ENCODE measurements at regions not wholly inside any gene's neighbourhood (a gene's known extent, or its start where the extent isn't known, plus 50 kb on each side); places are given as distances from the start of the nearest gene placed in this dataset.

DNA sequence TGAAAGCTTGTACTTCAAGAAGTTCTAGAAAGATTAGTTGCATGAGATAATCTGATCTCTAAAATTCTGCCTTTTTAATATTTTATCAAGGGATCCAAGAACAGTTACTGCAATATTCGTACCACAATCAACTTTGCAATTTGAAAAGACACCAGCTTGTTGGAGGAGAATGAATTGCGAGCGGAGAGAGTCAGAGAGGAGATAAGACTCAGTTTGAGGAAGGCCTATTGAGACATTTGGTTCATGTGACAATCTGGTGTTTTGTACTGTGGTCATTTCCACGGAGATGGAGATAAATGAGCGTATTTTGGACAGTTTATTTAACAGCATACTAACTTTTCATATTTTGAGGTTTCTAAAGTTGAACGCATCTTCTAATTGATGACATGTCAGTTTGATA is 1276.0 kb downstream of the EFNB2 start:
- no peak for DNase-seq

GRCh38 chr13:105255472-105255871 is 1280.0 kb downstream of the EFNB2 start:
- no peak for DNase-seq

DNA sequence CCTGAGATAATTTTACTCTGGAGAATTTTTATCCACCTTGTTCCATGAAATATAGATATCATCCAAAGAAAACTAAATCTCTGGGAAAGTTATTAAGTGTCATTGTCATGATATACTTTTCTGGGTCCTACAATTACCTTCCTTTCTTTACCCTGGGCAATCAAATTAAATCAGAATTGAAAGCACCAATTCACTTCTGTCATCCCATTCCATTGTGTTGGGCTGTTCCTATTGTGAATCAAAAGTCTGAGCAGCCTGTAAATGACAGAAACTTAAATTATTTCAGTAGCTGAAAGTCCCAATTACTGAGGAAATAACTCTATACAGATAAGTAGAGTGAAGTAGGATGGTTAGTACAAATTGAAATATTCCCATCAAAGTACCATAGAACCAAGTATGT is 1284.2 kb downstream of the EFNB2 start:
- DNase-seq = no peak

- DNase-seq = no peak
These were observed 1287.6 kb downstream of the EFNB2 start for GRCh38 chr13:105247830-105248229.

- DNase-seq = no peak
These were observed 1295.1 kb downstream of the EFNB2 start for GRCh38 chr13:105240371-105240770.

DNA sequence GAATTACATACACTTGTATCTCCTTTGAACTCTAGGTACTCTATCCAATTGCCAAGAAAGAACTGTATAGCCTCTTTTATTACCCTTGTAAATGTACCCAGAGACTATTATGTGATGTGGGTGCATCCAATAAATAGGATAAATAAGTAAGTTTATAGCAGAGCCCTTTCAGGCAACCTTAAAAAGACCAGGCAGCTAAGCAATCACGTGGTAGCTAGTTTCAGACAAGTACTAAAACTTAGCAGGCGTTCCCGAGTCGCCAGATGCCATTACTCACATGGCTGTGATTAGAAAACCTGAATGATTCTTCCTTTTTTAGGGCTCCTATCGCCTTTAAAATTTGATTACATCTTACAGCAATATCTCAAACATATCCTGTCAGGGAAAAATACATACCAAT is 1303.0 kb downstream of the EFNB2 start:
- DNase-seq = no peak

DNA sequence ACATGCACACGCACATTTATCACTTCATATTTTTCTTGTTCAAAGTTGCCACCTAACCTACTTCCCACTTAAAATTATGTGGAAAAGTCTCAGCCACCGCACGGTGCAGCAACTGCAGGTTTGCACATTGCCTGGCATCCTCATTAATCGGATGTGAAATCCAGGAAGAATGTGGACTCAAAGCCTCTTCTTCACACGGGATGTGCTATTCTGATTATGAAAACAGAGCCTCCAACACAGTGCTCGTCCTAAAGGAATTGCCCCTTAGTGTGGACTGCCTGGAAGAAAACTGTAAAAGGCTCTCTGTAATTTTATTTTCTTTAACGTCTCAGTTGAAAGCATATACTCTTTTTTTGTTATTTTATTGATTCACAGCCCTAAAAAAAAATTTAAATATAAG is 1303.5 kb downstream of the EFNB2 start:
- no peak for DNase-seq

DNA sequence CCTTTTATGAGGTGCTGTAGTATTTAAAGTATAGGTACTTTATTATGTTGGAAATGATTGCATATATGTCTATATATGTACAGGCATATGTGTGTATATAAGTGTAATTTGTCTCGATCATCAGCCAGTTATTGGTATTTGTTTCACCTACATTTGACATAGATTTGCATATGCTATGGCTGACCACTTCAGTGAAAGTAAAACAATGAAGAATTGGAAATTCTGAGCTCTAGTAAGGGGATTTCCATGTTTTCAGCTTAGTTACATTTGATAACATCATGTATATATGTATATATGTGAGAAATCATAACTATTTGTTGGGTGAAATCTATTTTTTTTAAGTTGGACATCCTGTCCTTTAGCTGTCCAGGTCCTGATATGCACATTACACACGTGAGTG is 1303.9 kb downstream of the EFNB2 start:
- no peak for DNase-seq

- no peak for DNase-seq
These were observed 1314.6 kb downstream of the EFNB2 start for GRCh38 chr13:105220881-105221280.

DNA sequence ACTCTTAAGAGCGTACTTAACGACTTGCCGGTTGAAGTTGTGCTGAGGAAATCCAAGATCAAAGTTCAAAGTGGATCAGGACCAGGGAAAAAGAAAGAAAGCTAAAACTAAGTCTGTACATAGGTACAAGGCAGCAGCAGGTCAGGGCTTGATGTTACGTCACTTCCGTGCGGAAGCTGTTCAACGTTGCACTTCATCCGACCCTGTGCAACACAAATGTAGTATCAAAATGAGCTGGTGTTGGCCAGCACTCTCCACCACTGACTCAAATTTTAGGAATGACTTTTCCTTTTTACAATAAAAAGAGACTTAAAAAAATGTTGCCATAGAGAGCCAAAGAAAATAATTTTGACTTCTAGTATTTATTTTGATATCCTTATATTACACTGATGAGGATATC is 1315.4 kb downstream of the EFNB2 start:
- no peak for DNase-seq

DNA sequence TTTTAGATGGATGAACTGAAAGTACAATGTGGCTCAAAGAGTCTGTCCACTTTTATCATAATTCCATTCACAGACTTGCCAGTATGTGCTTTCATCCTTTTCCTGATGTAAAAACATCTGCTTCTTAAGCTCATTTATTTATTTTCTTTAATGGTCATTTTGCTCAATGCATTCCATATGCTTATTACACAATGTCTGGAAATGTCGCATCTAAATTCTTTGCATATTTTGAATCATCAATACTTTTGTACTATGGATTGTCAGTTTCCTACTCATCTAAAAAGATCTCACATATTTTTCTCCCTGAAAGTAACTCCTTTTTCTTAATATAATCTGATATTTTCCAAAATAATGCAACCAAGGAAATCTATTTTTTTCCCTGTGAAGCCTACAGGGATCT is 1315.8 kb downstream of the EFNB2 start:
- DNase-seq = no peak

DNA sequence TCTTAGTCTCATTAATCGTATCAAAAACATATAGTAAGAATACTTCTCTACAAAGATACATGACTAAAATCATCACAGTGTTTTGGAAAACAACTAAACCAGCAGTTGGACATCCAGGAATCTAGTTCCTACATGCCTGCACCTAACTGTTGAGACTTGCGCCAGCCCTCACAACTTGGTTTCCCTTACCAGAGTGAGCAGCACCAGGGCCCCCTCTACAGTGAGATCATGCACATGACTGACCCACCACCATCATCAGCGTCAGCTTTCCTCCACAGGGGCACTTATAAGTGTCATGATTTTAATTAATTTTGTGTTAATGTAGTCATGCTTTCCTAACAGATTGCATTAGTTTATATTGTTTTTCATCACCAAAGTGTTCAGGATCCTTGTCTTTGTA is 1322.0 kb downstream of the EFNB2 start:
- no peak for DNase-seq

- no peak for DNase-seq
These were observed 1327.7 kb downstream of the EFNB2 start for GRCh38 chr13:105207572-105208293.

- no peak for DNase-seq
These were observed 1333.1 kb downstream of the EFNB2 start for GRCh38 chr13:105202354-105202753.

DNA sequence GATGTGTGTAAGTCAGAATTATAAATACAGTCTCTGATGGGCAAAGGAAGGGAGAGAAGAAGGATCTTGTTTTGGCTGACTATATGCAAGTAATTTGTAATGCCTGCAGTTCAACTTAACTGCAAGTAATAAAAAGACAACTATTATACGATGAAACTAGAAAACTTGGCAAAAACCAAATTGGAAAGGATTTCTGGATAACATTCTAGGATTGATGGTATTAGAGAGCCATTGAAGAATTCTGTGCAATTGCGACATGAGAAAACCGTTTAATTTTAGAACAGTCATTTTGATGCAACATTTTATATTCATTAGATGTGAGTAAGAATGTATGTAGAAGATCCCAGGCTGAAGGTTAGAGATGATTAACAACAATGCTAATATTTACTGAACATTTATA is 1334.1 kb downstream of the EFNB2 start:
- DNase-seq = no peak

DNA sequence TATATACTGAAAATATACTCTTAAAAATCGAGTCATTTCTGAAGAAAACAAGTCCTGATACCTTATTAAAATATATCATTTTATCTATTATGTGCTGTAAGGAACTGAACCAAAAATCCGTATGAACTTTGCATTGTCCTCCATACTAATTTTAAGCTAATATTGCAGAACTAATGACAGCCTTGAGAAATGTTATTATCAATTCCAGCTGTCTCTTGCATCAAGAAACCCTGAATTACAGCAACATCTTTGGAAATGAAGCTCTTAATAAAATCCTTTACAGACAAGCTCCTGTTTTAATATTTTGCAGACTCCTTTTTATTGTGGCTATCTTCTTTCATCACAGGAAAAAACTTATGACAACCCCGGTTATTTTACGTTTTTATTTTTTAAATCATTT is 1335.3 kb downstream of the EFNB2 start:
- DNase-seq = no peak

- no peak for DNase-seq
These were observed 1339.4 kb downstream of the EFNB2 start for GRCh38 chr13:105196052-105196451.

GRCh38 chr13:105193026-105193425 is 1342.4 kb downstream of the EFNB2 start:
- DNase-seq = no peak

GRCh38 chr13:105184201-105184600 is 1351.3 kb downstream of the EFNB2 start:
- no peak for DNase-seq

- DNase-seq = no peak
These were observed 1358.1 kb downstream of the EFNB2 start for GRCh38 chr13:105177265-105177900.

GRCh38 chr13:105170438-105170837 is 1365.0 kb downstream of the EFNB2 start:
- no peak for DNase-seq

- DNase-seq = no peak
These were observed 1367.2 kb downstream of the EFNB2 start for GRCh38 chr13:105168295-105168694.

DNA sequence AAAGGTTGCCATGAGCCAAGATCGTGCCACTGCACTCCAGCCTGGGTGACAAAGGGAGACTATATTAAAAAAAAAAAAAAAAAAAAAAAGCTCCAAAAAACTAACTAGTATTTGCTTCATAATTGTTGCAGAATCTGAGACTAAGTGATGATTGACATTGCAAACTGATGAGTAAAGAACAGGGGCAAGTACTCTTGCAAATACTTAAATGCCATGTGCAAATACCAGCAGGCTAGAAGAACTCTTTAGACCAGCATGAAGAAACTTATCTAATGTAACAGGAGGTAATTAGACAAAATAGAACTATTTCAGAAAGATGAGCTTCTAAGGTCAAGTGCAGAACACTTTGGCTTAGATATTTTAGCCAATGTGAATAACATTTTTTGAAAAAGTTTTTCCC is 1368.1 kb downstream of the EFNB2 start:
- DNase-seq = no peak

DNA sequence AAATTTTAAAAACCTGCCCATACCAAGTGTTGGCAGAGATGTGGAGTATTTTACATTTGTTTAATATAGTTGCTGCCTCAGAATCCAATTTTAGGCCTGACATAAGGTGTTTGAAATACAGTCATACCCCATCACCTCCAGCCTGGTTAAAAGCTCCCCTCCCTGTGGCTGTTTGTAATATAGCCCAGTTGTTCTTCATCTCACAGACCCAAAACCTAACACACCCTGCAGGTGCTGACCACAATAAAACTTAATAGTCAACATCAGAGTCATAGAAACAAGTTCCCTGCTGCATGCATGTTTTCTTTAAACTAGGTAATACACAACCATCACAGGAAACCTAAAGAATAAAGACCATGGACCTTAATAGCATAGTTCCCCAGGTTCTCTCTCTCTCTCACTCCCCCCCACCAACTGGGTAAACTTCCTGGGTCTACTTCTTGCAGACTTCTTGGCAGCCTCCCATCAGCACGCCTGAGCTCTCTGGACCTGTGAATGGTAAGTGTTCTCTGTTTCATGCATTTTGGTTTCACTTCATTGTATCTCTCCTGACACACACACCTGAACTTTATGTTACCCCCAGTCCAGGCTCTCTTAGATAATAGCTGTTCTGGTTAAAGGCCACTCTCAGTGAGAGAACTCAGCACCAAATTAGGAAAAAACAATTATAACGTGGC is 1369.9 kb downstream of the EFNB2 start:
- DNase-seq = no peak
